H1 (cell line): ENCODE measurements at regions not wholly inside any gene's neighbourhood (a gene's known extent, or its start where the extent isn't known, plus 50 kb on each side); places are given as distances from the start of the nearest gene placed in this dataset.

Experiments used
- CTCF ChIA-PET: fragments of 300-600 bp; sonication (Branson Sonifier 250); formaldehyde crosslinking; loops from one replicate; lab custom pipeline; 2021; ENCODE audit not compliant: partially characterized antibody; lab: Charles Lee
- POLR2A ChIA-PET: fragments of 300-600 bp; sonication (Branson Sonifier 250); formaldehyde crosslinking; loops from one replicate; lab custom pipeline; 2021; ENCODE audit warnings: inconsistent platforms; ENCODE audit not compliant: partially characterized antibody; lab: Charles Lee
- DNase-seq, 2 experiments: peaks; one replicate each; pipeline versions ENCODE4 v3.0.0 to v3.0.0-alpha.2; 2010 to 2022; ENCODE audit warnings: low spot score in 2 of 2, low read depth in 1 of 2, mixed read lengths in 1 of 2
- FAIRE-seq: peaks from 2 replicates; lab custom pipeline; 2011; peaks lifted over from hg19 to GRCh38; lab: Jason Lieb, UNC
- H2AFZ ChIP-seq: 2 replicates; pipeline ENCODE4 v1.8.1; 2012; ENCODE audit warnings: low read length, inconsistent platforms
- H2AK5ac ChIP-seq: 2 replicates; pipeline ENCODE4 v1.6.1; 2013; ENCODE audit warnings: low read depth, low read length
- H2BK120ac ChIP-seq: replicated peaks from 2 replicates; pipeline ENCODE3; 2013; ENCODE audit warnings: low read depth, low read length, inconsistent platforms
- H2BK12ac ChIP-seq: 2 replicates; pipeline ENCODE4 v1.6.1; 2013; ENCODE audit warnings: low read depth, low read length
- H2BK15ac ChIP-seq: 2 replicates; pipeline ENCODE4 v1.6.1; 2013; ENCODE audit warnings: low read length
- H2BK20ac ChIP-seq: 2 replicates; pipeline ENCODE4 v1.6.1; 2013; ENCODE audit warnings: low read length
- H2BK5ac ChIP-seq: 2 replicates; pipeline ENCODE4 v1.6.1; 2013; ENCODE audit warnings: low read depth, low read length
- H3K14ac ChIP-seq: 2 replicates; pipeline ENCODE4 v1.6.1; 2013; ENCODE audit warnings: inconsistent platforms; ENCODE audit not compliant: insufficient read length
- H3K18ac ChIP-seq: 2 replicates; pipeline ENCODE4 v1.6.1; 2013; ENCODE audit warnings: low read length; ENCODE audit errors: extremely low read depth
- H3K23ac ChIP-seq: 2 replicates; pipeline ENCODE4 v1.6.1; 2013; ENCODE audit warnings: inconsistent platforms; ENCODE audit not compliant: insufficient read length
- H3K23me2 ChIP-seq: 2 replicates; pipeline ENCODE4 v1.6.1; 2013; ENCODE audit warnings: low read depth, low read length
- H3K27ac ChIP-seq: 2 replicates; pipeline ENCODE4 v1.6.1; 2011; ENCODE audit warnings: low read depth, low read length, inconsistent platforms
- H3K27me3 ChIP-seq, 4 experiments: replicated peaks in 1 of 4; 1 replicate in 1 of 4; 2 replicates in 3 of 4; pipeline versions ENCODE4 v1.6.1 to v1.8.1; 2011 to 2013; ENCODE audit warnings: low read length in 3 of 4, mild to moderate bottlenecking in 3 of 4, inconsistent platforms in 2 of 4, mixed read lengths in 2 of 4, moderate library complexity in 1 of 4; ENCODE audit not compliant: control insufficient read depth in 3 of 4, insufficient read depth in 3 of 4; ENCODE audit errors: extremely low read depth in 1 of 4
- H3K36me3 ChIP-seq, 4 experiments: 2 replicates each; pipeline versions ENCODE4 v1.6.1 to v1.8.1; 2011 to 2013; ENCODE audit warnings: mild to moderate bottlenecking in 4 of 4, low read length in 3 of 4, moderate library complexity in 2 of 4, control low read depth in 1 of 4, inconsistent platforms in 1 of 4; ENCODE audit not compliant: insufficient read depth in 4 of 4, control insufficient read depth in 2 of 4
- H3K4ac ChIP-seq: replicated peaks from 2 replicates; pipeline ENCODE3; 2013; ENCODE audit warnings: low read length, low read depth, mixed read lengths, inconsistent platforms; ENCODE audit not compliant: insufficient read length
- H3K4me1 ChIP-seq, 4 experiments: replicated peaks in 1 of 4; 1 replicate in 1 of 4; 2 replicates in 3 of 4; pipeline versions ENCODE4 v1.6.1 to v1.8.1; 2011 to 2013; ENCODE audit warnings: low read length in 3 of 4, inconsistent platforms in 2 of 4, mixed read lengths in 1 of 4; ENCODE audit not compliant: insufficient read depth in 4 of 4, control insufficient read depth in 3 of 4
- H3K4me2 ChIP-seq, 2 experiments: 2 replicates each; pipeline versions ENCODE4 v1.6.1 to v1.8.1; 2011 to 2013; ENCODE audit warnings: low read depth in 2 of 2, low read length in 2 of 2, control low read depth in 1 of 2, inconsistent platforms in 1 of 2, mild to moderate bottlenecking in 1 of 2; ENCODE audit not compliant: insufficient read depth in 1 of 2
- H3K4me3 ChIP-seq, 4 experiments: fragments of 200-600, 300-600 bp in 1 of 4; sonication (generic), shearing (Covaris generic), sonication (Bioruptor Twin) in 1 of 4; 2 replicates each; pipeline versions ENCODE4 v1.5.1 to v1.8.1; 2011 to 2016; ENCODE audit warnings: low read length in 4 of 4, low read depth in 3 of 4, control low read depth in 2 of 4, inconsistent platforms in 2 of 4, mild to moderate bottlenecking in 2 of 4, mixed read lengths in 1 of 4, moderate library complexity in 1 of 4; ENCODE audit not compliant: insufficient read depth in 2 of 4; ENCODE audit errors: extremely low read depth in 1 of 4
- H3K56ac ChIP-seq: replicated peaks from 2 replicates; pipeline ENCODE3; 2013; ENCODE audit warnings: low read depth, mild to moderate bottlenecking, mixed read lengths, low read length, inconsistent platforms; ENCODE audit not compliant: insufficient read length
- H3K79me1 ChIP-seq: 2 replicates; pipeline ENCODE4 v1.6.1; 2013; ENCODE audit warnings: low read depth, low read length, control low read depth
- H3K79me2 ChIP-seq, 2 experiments: 2 replicates each; pipeline versions ENCODE4 v1.6.1 to v1.8.1; 2012 to 2013; ENCODE audit warnings: low read length in 2 of 2, mild to moderate bottlenecking in 2 of 2, inconsistent platforms in 1 of 2; ENCODE audit not compliant: insufficient read depth in 2 of 2, control insufficient read depth in 1 of 2
- H3K9ac ChIP-seq, 4 experiments: replicated peaks in 1 of 4; 1 replicate in 1 of 4; 2 replicates in 3 of 4; pipeline versions ENCODE4 v1.6.1 to v1.8.1; 2011 to 2013; ENCODE audit warnings: low read depth in 3 of 4, low read length in 3 of 4, control low read depth in 2 of 4, mild to moderate bottlenecking in 2 of 4, moderate library complexity in 2 of 4, inconsistent platforms in 1 of 4; ENCODE audit errors: extremely low read depth in 1 of 4
- H3K9me3 ChIP-seq, 2 experiments: 2 replicates each; pipeline versions ENCODE4 v1.6.1 to v1.8.1; 2012 to 2013; ENCODE audit warnings: mild to moderate bottlenecking in 2 of 2, moderate library complexity in 2 of 2, control low read depth in 1 of 2, inconsistent platforms in 1 of 2, low read depth in 1 of 2, low read length in 1 of 2, mixed read lengths in 1 of 2; ENCODE audit not compliant: insufficient read depth in 2 of 2
- H4K20me1 ChIP-seq, 2 experiments: replicated peaks in 1 of 2; 2 replicates each; pipeline versions ENCODE3 to v1.8.1; 2011 to 2013; ENCODE audit warnings: inconsistent platforms in 2 of 2, low read length in 2 of 2, mild to moderate bottlenecking in 1 of 2; ENCODE audit not compliant: insufficient read depth in 2 of 2, control insufficient read depth in 1 of 2
- H4K5ac ChIP-seq: 2 replicates; pipeline ENCODE4 v1.6.1; 2013; ENCODE audit warnings: low read length, low read depth, mixed read lengths, inconsistent platforms; ENCODE audit not compliant: insufficient read length
- H4K8ac ChIP-seq: 2 replicates; pipeline ENCODE4 v1.8.0; 2013; ENCODE audit warnings: mild to moderate bottlenecking, moderate library complexity, low read length, inconsistent platforms; ENCODE audit not compliant: insufficient read depth; ENCODE audit errors: extremely low read depth
- H4K91ac ChIP-seq: replicated peaks from 2 replicates; pipeline ENCODE3; 2013; ENCODE audit warnings: low read length, mixed read lengths, inconsistent platforms; ENCODE audit not compliant: insufficient read length
- BACH1 ChIP-seq: IDR thresholded peaks from 2 replicates; pipeline ENCODE4 v1.6.1; 2012; ENCODE audit warnings: low read length, improper control_type of control experiment
- BCL11A ChIP-seq, 2 experiments: IDR thresholded peaks; one replicate each; pipeline ENCODE4 v1.6.1; 2011; ENCODE audit warnings: low read depth in 2 of 2, low read length in 2 of 2, mild to moderate bottlenecking in 2 of 2
- CEBPB ChIP-seq: IDR thresholded peaks from 2 replicates; pipeline ENCODE4 v1.6.1; 2012; ENCODE audit warnings: low read depth, low read length
- CREB1 ChIP-seq: IDR thresholded peaks from 2 replicates; pipeline ENCODE4 v1.6.1; 2012; ENCODE audit warnings: inconsistent platforms
- EP300 ChIP-seq, 2 experiments: IDR thresholded peaks; 1 replicate in 1 of 2; 2 replicates in 1 of 2; pipeline ENCODE4 v1.6.1; 2011 to 2012; ENCODE audit warnings: low read depth in 2 of 2, low read length in 2 of 2, mild to moderate bottlenecking in 2 of 2, borderline replicate concordance in 1 of 2, inconsistent platforms in 1 of 2, moderate library complexity in 1 of 2
- FOSL1 ChIP-seq: IDR thresholded peaks from 2 replicates; pipeline ENCODE4 v1.6.1; 2011; ENCODE audit warnings: mild to moderate bottlenecking, low read depth, low read length, moderate library complexity; ENCODE audit not compliant: insufficient read depth
- HDAC6 ChIP-seq: IDR thresholded peaks from one replicate; pipeline ENCODE4 v1.7.1; 2012; ENCODE audit warnings: low read depth, mild to moderate bottlenecking, inconsistent platforms, low read length, moderate library complexity
- JUN ChIP-seq: IDR thresholded peaks from 2 replicates; pipeline ENCODE4 v1.6.1; 2011; ENCODE audit warnings: low read depth, mild to moderate bottlenecking, improper control_type of control experiment, low read length
- JUND ChIP-seq: IDR thresholded peaks from 2 replicates; pipeline ENCODE4 v1.6.1; 2011; ENCODE audit warnings: mild to moderate bottlenecking, improper control_type of control experiment, low read length
- KDM4A ChIP-seq: IDR thresholded peaks from one replicate; pipeline ENCODE4 v1.7.1; 2012; ENCODE audit warnings: low read depth, mild to moderate bottlenecking, moderate library complexity, low read length, inconsistent platforms; ENCODE audit not compliant: severe bottlenecking
- KDM5A ChIP-seq: fragments of 200-600 bp; IDR thresholded peaks from 2 replicates; pipeline ENCODE4 v1.7.1; 2012; ENCODE audit warnings: mild to moderate bottlenecking, low read length, inconsistent platforms, mixed read lengths
- POLR2AphosphoS5 ChIP-seq: IDR thresholded peaks from 2 replicates; pipeline ENCODE4 v1.6.1; 2011; ENCODE audit warnings: low read depth, low read length
- SIX5 ChIP-seq: IDR thresholded peaks from 2 replicates; pipeline ENCODE4 v1.6.1; 2011; ENCODE audit warnings: mild to moderate bottlenecking, low read depth, low read length
- SP1 ChIP-seq: IDR thresholded peaks from 2 replicates; pipeline ENCODE4 v1.6.1; 2011; ENCODE audit warnings: low read depth, low read length
- SRF ChIP-seq: IDR thresholded peaks from 2 replicates; pipeline ENCODE4 v1.6.1; 2011; ENCODE audit warnings: mild to moderate bottlenecking, low read depth, low read length, moderate library complexity
- TAF1 ChIP-seq: IDR thresholded peaks from 2 replicates; pipeline ENCODE4 v1.6.1; 2011; ENCODE audit warnings: mild to moderate bottlenecking, low read depth, low read length
- TAF7 ChIP-seq: optimal IDR thresholded peaks from 2 replicates; pipeline ENCODE3; 2011; ENCODE audit warnings: low read depth, mild to moderate bottlenecking, inconsistent platforms, low read length, moderate library complexity, borderline replicate concordance
- TBP ChIP-seq: IDR thresholded peaks from 2 replicates; pipeline ENCODE4 v1.6.1; 2011; ENCODE audit warnings: low read depth, low read length, improper control_type of control experiment
- WGBS, 2 experiments: shearing (Covaris generic) in 1 of 2; methylation state at CpG; one replicate each; pipeline versions ENCODE4 v1.1.6 to v1.1.7; 2013 to 2015; ENCODE audit warnings: low lambda C conversion rate in 2 of 2, mixed read lengths in 2 of 2, inconsistent platforms in 1 of 2, low coverage in 1 of 2, missing lambda C conversion rate in 1 of 2; ENCODE audit not compliant: insufficient replicate concordance in 2 of 2, insufficient coverage in 1 of 2, insufficient read length in 1 of 2; ENCODE audit errors: extremely low coverage in 1 of 2, missing lambda C conversion rate in 1 of 2; 5-methylcytosine and 5-hydroxymethylcytosine counted together

GRCh38 chrX:35104626-35105025 is 162.0 kb downstream of the FAM47B start:
- Histone ChIP-seq H3K27me3 (no peaks in the 10 kb centered on the region), H3K14ac (no peak overlapping the region), H2BK20ac (no peak overlapping the region), H2BK15ac (no peak overlapping the region), H3K9me3 (no peaks in the 10 kb centered on the region), H3K23me2 (no peaks in the 10 kb centered on the region), H3K4me2 (no peak overlapping the region; a peak in 1 of 4 replicates), H3K4me1 (no peaks in the 10 kb centered on the region), H4K8ac (no peak overlapping the region), H4K20me1 (peaks cover 0 to 1% of the 10 kb centered on the region in 2 experiments), H3K23ac (no peak overlapping the region), H3K4ac (no peak overlapping the region), H2BK120ac (no peak overlapping the region), H3K18ac (no peak overlapping the region), H2BK12ac (no peak overlapping the region), H3K56ac (no peak overlapping the region), H3K79me2 (no peaks in the 10 kb centered on the region), H3K4me3 (no peak overlapping the region), H2AK5ac (no peak overlapping the region), H4K5ac (no peak overlapping the region), H3K36me3 (no peaks in the 10 kb centered on the region), H4K91ac (no peak overlapping the region), H2AFZ (no peak overlapping the region), H2BK5ac (no peak overlapping the region), H3K9ac (no peak overlapping the region), H3K79me1 (no peaks in the 10 kb centered on the region), H3K27ac (no peak overlapping the region)
- CTCF ChIA-PET, result no interaction called here
- POLR2A ChIA-PET, result no interaction called here
- 85% methylated on average over 3 of the region's 3 CpGs; no CpG with 5 or more reads in 1 of the 2 experiments for WGBS, 2 experiments
- FAIRE-seq (no peak), DNase-seq (no peak)
- TF ChIP-seq HDAC6, result no peak
- no peak for TF ChIP-seq SP1
- no peak for TF ChIP-seq SRF
- no peak for TF ChIP-seq TBP
- TF ChIP-seq SIX5, result no peak
- TF ChIP-seq POLR2AphosphoS5, result no peak
- no peak for TF ChIP-seq JUN
- TF ChIP-seq JUND, result no peak
- TF ChIP-seq EP300 (IDR thresholded peaks at IDR 0.05; ENCODE audit: borderline replicate concordance in 1 of 2, low read depth in 2 of 2, low read length in 2 of 2), result no peak
- TF ChIP-seq TAF1, result no peak
- TF ChIP-seq KDM4A, result no peak
- TF ChIP-seq TAF7, result no peak
- TF ChIP-seq CEBPB, result no peak
- no peak for TF ChIP-seq BACH1
- TF ChIP-seq CREB1, result no peak
- TF ChIP-seq KDM5A, result no peak
- TF ChIP-seq FOSL1, result no peak
- TF ChIP-seq BCL11A (IDR thresholded peaks at IDR 0.05; ENCODE audit: low read depth in 2 of 2, low read length in 2 of 2), result no peak
